ENCODE measurements at regions not wholly inside any gene's neighbourhood (a gene's known extent, or its start where the extent isn't known, plus 50 kb on each side); places are given as distances from the start of the nearest gene placed in this dataset.

- Histone ChIP-seq H3K4me1 (no peaks in the 10 kb centered on the region), H3K9me3 (no peaks in the 10 kb centered on the region), H3K27me3 (no peaks in the 10 kb centered on the region), H3K27ac (no peak overlapping the region), H3K4me3 (no peak overlapping the region), H3K36me3 (no peaks in the 10 kb centered on the region)
- no peak for DNase-seq
- ATAC-seq, result no peak
- intact Hi-C loops (cut with DNase I), result no loop called here
- TF ChIP-seq, protein P1, sequence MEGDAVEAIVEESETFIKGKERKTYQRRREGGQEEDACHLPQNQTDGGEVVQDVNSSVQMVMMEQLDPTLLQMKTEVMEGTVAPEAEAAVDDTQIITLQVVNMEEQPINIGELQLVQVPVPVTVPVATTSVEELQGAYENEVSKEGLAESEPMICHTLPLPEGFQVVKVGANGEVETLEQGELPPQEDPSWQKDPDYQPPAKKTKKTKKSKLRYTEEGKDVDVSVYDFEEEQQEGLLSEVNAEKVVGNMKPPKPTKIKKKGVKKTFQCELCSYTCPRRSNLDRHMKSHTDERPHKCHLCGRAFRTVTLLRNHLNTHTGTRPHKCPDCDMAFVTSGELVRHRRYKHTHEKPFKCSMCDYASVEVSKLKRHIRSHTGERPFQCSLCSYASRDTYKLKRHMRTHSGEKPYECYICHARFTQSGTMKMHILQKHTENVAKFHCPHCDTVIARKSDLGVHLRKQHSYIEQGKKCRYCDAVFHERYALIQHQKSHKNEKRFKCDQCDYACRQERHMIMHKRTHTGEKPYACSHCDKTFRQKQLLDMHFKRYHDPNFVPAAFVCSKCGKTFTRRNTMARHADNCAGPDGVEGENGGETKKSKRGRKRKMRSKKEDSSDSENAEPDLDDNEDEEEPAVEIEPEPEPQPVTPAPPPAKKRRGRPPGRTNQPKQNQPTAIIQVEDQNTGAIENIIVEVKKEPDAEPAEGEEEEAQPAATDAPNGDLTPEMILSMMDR (IDR thresholded peaks at IDR 0.05), result peak in 2 of 4 donors; percentile 8 to 21
- TF ChIP-seq POLR2A (IDR thresholded peaks at IDR 0.05), result no peak
- WGBS (ENCODE audit: insufficient coverage, low coverage, low lambda C conversion rate, missing lambda C conversion rate), result 74% methylated on average over 3 of the region's 4 CpGs
Observed at GRCh38 chr3:163916596-163917560, 1161.4 kb downstream of the SI start.

DNA sequence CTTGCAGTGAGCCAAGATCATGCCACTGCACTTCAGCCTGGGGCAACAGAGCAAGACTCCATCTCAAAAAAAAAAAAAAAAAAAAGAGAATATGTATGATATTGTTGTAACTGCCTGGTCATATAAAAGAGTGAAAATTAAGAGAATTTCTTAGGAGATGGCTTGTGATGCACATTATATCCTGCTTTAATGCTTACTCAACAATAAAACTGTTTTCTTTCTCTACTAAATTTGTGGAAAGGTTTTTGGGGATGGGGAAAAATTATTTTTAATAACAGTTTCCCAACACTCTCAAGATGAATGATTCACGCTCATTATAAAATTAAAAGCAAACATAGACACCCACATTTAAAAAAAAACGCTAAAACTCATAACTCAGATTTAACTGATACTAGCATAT, 1163.0 kb downstream of the SI start:
- H3K27ac ChIP-seq, result no peak overlapping the region
- H3K9me3 ChIP-seq, result no peaks in the 10 kb centered on the region
- no peak overlapping the region for H3K4me3 ChIP-seq
- intact Hi-C loops (cut with DNase I), result no loop called here
- no peak for ATAC-seq
- no peaks in the 10 kb centered on the region for H3K27me3 ChIP-seq
- H3K36me3 ChIP-seq, result no peaks in the 10 kb centered on the region
- TF ChIP-seq, protein P1 (IDR thresholded peaks at IDR 0.05), result no peak
- no peak for TF ChIP-seq POLR2A (IDR thresholded peaks at IDR 0.05)
- 67% methylated on average over 2 of the region's 2 CpGs for WGBS (ENCODE audit: insufficient coverage, low coverage, low lambda C conversion rate, missing lambda C conversion rate)
- no peaks in the 10 kb centered on the region for H3K4me1 ChIP-seq
- no peak for DNase-seq

- no peaks in the 10 kb centered on the region for H3K27me3 ChIP-seq
- H3K27ac ChIP-seq, result no peak overlapping the region
- no peaks in the 10 kb centered on the region for H3K36me3 ChIP-seq
- TF ChIP-seq, protein P1 (IDR thresholded peaks at IDR 0.05), result no peak
- TF ChIP-seq POLR2A (IDR thresholded peaks at IDR 0.05), result no peak
- no peaks in the 10 kb centered on the region for H3K9me3 ChIP-seq
- ATAC-seq (no peak), DNase-seq (no peak)
- no peaks in the 10 kb centered on the region for H3K4me1 ChIP-seq
- 67% methylated on average over 1 of the region's 1 CpG for WGBS (ENCODE audit: insufficient coverage, low coverage, low lambda C conversion rate, missing lambda C conversion rate)
- no peak overlapping the region for H3K4me3 ChIP-seq
- intact Hi-C loops (cut with DNase I), result no loop called here
Observed at GRCh38 chr3:163914567-163914966, 1163.7 kb downstream of the SI start.

DNA sequence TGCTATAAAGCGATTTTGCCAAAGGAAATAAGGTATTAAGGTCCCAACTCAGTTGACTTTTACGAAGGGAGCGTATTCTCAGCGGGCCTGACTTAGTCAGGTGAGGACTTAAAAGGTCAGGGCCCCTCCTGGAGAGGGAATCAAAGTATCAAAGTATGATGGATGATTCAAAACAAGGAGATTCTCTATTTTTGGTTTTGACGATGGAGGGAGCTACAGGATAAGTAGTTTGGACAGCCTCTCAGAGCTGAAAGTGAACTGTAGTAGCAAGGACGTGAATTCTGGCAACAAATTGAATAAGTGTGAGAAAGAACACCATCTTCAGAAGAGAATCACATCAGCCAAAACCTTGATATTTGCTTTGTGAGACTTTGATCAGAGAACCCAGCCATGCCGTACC, 1186.5 kb downstream of the SI start:
- Histone ChIP-seq H3K36me3 (no peaks in the 10 kb centered on the region), H3K4me1 (no peaks in the 10 kb centered on the region), H3K27ac (no peak overlapping the region), H3K9me3 (no peaks in the 10 kb centered on the region), H3K4me3 (no peak overlapping the region), H3K27me3 (no peaks in the 10 kb centered on the region)
- WGBS (ENCODE audit: insufficient coverage, low coverage, low lambda C conversion rate, missing lambda C conversion rate), result 73% methylated on average over 7 of the region's 7 CpGs
- DNase-seq (no peak), ATAC-seq (no peak)
- TF ChIP-seq POLR2A (IDR thresholded peaks at IDR 0.05), result no peak
- TF ChIP-seq, protein P1 (IDR thresholded peaks at IDR 0.05), result no peak
- intact Hi-C loops (cut with DNase I), result no loop called here
